ENCODE measurements at regions not wholly inside any gene's neighbourhood (a gene's known extent, or its start where the extent isn't known, plus 50 kb on each side); places are given as distances from the start of the nearest gene placed in this dataset.

GRCh38 chr1:222223010-222223409 is 324.9 kb downstream of the HHIPL2 start:
- Histone ChIP-seq H3K4me3 (ENCODE audit: low read length in 2 of 2) (no peak overlapping the region), H3K36me3 (ENCODE audit: control insufficient read depth in 2 of 2, insufficient read depth in 2 of 2, low read length in 2 of 2) (no peaks in the 10 kb centered on the region), H3K9ac (ENCODE audit: low read length in 2 of 2) (no peak overlapping the region), H3K9me3 (ENCODE audit: control insufficient read depth in 2 of 2, low read length in 2 of 2) (no peaks in the 10 kb centered on the region), H3K27me3 (ENCODE audit: control insufficient read depth in 1 of 2, insufficient read depth in 2 of 2, low read length in 2 of 2) (no peaks in the 10 kb centered on the region), H3K4me1 (ENCODE audit: control insufficient read depth, insufficient read depth, low read length) (no peaks in the 10 kb centered on the region), H3K27ac (ENCODE audit: low read length) (no peak overlapping the region)

GRCh38 chr1:222216255-222216754 is 331.6 kb downstream of the HHIPL2 start:
- no peaks in the 10 kb centered on the region for H3K27me3 ChIP-seq (ENCODE audit: control insufficient read depth in 1 of 2, insufficient read depth in 2 of 2, low read length in 2 of 2)
- no peak overlapping the region for H3K27ac ChIP-seq (ENCODE audit: low read length)
- H3K9me3 ChIP-seq (ENCODE audit: control insufficient read depth in 2 of 2, low read length in 2 of 2): no peaks in the 10 kb centered on the region
- H3K4me3 ChIP-seq (ENCODE audit: low read length in 2 of 2): no peak overlapping the region
- H3K4me1 ChIP-seq (ENCODE audit: control insufficient read depth, insufficient read depth, low read length): no peaks in the 10 kb centered on the region
- H3K9ac ChIP-seq (ENCODE audit: low read length in 2 of 2): no peak overlapping the region
- H3K36me3 ChIP-seq (ENCODE audit: control insufficient read depth in 2 of 2, insufficient read depth in 2 of 2, low read length in 2 of 2): no peaks in the 10 kb centered on the region

DNA sequence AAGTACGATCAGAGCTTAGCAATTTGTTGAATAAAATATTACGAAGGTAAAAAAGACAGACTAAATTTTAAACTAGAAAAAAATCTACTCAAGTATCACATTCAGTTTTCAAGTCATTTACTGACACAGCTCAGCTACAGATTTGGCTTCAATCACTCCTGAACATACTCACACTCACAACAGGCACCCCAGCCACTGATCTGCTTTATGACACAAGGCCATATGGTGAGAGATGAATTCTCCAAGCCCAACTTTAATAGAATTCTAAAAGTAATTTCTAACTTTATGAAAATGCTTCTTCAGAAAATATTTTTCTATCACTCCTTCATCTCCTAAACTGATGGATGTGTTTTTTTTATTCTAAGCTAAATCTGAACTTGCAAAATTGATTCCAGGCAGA is 337.1 kb downstream of the HHIPL2 start:
- Histone ChIP-seq H3K9me3 (ENCODE audit: control insufficient read depth in 2 of 2, low read length in 2 of 2) (no peaks in the 10 kb centered on the region), H3K4me1 (ENCODE audit: control insufficient read depth, insufficient read depth, low read length) (no peaks in the 10 kb centered on the region), H3K4me3 (ENCODE audit: low read length in 2 of 2) (no peak overlapping the region), H3K27me3 (ENCODE audit: control insufficient read depth in 1 of 2, insufficient read depth in 2 of 2, low read length in 2 of 2) (no peaks in the 10 kb centered on the region), H3K9ac (ENCODE audit: low read length in 2 of 2) (no peak overlapping the region), H3K36me3 (ENCODE audit: control insufficient read depth in 2 of 2, insufficient read depth in 2 of 2, low read length in 2 of 2) (no peaks in the 10 kb centered on the region), H3K27ac (ENCODE audit: low read length) (no peak overlapping the region)

DNA sequence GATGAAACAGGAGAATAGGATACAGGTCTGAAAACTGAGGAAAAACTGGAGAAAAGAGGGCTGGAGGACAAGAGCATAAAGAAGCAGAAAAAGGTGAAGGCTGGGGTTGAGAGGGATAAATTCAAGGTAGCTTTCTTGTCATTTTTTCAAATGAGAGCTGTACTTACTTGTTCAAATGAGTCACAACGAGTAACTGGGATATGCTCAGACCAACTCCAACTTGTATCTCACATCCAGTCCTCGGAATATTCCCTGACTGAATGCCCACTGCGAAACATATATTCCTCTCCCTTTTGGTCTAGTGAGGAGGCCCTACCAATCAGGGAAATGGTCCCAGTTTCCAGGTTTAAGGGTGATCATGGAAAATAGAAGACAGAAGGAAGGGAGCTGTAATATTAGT is 343.4 kb downstream of the HHIPL2 start:
- Histone ChIP-seq H3K4me1 (ENCODE audit: control insufficient read depth, insufficient read depth, low read length) (no peaks in the 10 kb centered on the region), H3K27ac (ENCODE audit: low read length) (no peak overlapping the region), H3K27me3 (ENCODE audit: control insufficient read depth in 1 of 2, insufficient read depth in 2 of 2, low read length in 2 of 2) (no peaks in the 10 kb centered on the region), H3K9ac (ENCODE audit: low read length in 2 of 2) (no peak overlapping the region), H3K36me3 (ENCODE audit: control insufficient read depth in 2 of 2, insufficient read depth in 2 of 2, low read length in 2 of 2) (no peaks in the 10 kb centered on the region), H3K4me3 (ENCODE audit: low read length in 2 of 2) (no peak overlapping the region), H3K9me3 (ENCODE audit: control insufficient read depth in 2 of 2, low read length in 2 of 2) (peaks cover 0 to 4% of the 10 kb centered on the region in 2 donors)

- Histone ChIP-seq H3K9me3 (ENCODE audit: control insufficient read depth in 2 of 2, low read length in 2 of 2) (peaks cover 0 to 4% of the 10 kb centered on the region in 2 donors), H3K36me3 (ENCODE audit: control insufficient read depth in 2 of 2, insufficient read depth in 2 of 2, low read length in 2 of 2) (no peaks in the 10 kb centered on the region), H3K4me1 (ENCODE audit: control insufficient read depth, insufficient read depth, low read length) (no peaks in the 10 kb centered on the region), H3K27me3 (ENCODE audit: control insufficient read depth in 1 of 2, insufficient read depth in 2 of 2, low read length in 2 of 2) (no peaks in the 10 kb centered on the region), H3K27ac (ENCODE audit: low read length) (no peak overlapping the region), H3K4me3 (ENCODE audit: low read length in 2 of 2) (no peak overlapping the region), H3K9ac (ENCODE audit: low read length in 2 of 2) (no peak overlapping the region)
Measured at GRCh38 chr1:222202831-222203230, 345.1 kb downstream of the HHIPL2 start.

- H3K4me1 ChIP-seq (ENCODE audit: control insufficient read depth, insufficient read depth, low read length): no peaks in the 10 kb centered on the region
- H3K9ac ChIP-seq (ENCODE audit: low read length in 2 of 2): no peak overlapping the region
- no peaks in the 10 kb centered on the region for H3K36me3 ChIP-seq (ENCODE audit: control insufficient read depth in 2 of 2, insufficient read depth in 2 of 2, low read length in 2 of 2)
- H3K27me3 ChIP-seq (ENCODE audit: control insufficient read depth in 1 of 2, insufficient read depth in 2 of 2, low read length in 2 of 2): no peaks in the 10 kb centered on the region
- H3K9me3 ChIP-seq (ENCODE audit: control insufficient read depth in 2 of 2, low read length in 2 of 2): peaks cover 0 to 4% of the 10 kb centered on the region in 2 donors
- H3K27ac ChIP-seq (ENCODE audit: low read length): no peak overlapping the region
- H3K4me3 ChIP-seq (ENCODE audit: low read length in 2 of 2): no peak overlapping the region
Measured at GRCh38 chr1:222196736-222197135, 351.2 kb downstream of the HHIPL2 start.

GRCh38 chr1:222196288-222196687 is 351.6 kb downstream of the HHIPL2 start:
- Histone ChIP-seq H3K27ac (ENCODE audit: low read length) (no peak overlapping the region), H3K4me3 (ENCODE audit: low read length in 2 of 2) (no peak overlapping the region), H3K36me3 (ENCODE audit: control insufficient read depth in 2 of 2, insufficient read depth in 2 of 2, low read length in 2 of 2) (no peaks in the 10 kb centered on the region), H3K4me1 (ENCODE audit: control insufficient read depth, insufficient read depth, low read length) (no peaks in the 10 kb centered on the region), H3K9ac (ENCODE audit: low read length in 2 of 2) (no peak overlapping the region), H3K9me3 (ENCODE audit: control insufficient read depth in 2 of 2, low read length in 2 of 2) (peaks cover 0 to 4% of the 10 kb centered on the region in 2 donors), H3K27me3 (ENCODE audit: control insufficient read depth in 1 of 2, insufficient read depth in 2 of 2, low read length in 2 of 2) (no peaks in the 10 kb centered on the region)

DNA sequence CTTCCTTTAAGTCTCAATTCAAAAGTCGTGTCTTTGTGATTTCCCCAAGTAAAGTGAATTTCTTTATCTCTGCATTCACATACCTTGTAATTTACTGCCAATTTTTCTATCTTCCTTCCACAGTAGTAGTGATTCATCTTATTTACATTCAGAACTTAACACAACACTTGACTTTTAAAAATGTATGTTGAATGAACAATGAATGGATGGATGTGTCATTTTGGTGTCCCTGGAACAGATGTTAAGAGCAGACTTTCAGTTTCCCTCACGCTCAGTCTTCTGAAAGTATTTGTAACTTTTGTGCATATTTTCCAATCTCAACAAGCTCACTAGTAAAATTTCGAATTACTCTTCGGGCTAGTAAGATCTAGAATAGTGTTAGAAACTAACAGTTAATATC is 352.0 kb downstream of the HHIPL2 start:
- no peaks in the 10 kb centered on the region for H3K4me1 ChIP-seq (ENCODE audit: control insufficient read depth, insufficient read depth, low read length)
- H3K27ac ChIP-seq (ENCODE audit: low read length): no peak overlapping the region
- peaks cover 0 to under 1% of the 10 kb centered on the region in 2 donors for H3K9me3 ChIP-seq (ENCODE audit: control insufficient read depth in 2 of 2, low read length in 2 of 2)
- H3K36me3 ChIP-seq (ENCODE audit: control insufficient read depth in 2 of 2, insufficient read depth in 2 of 2, low read length in 2 of 2): no peaks in the 10 kb centered on the region
- no peak overlapping the region for H3K9ac ChIP-seq (ENCODE audit: low read length in 2 of 2)
- no peaks in the 10 kb centered on the region for H3K27me3 ChIP-seq (ENCODE audit: control insufficient read depth in 1 of 2, insufficient read depth in 2 of 2, low read length in 2 of 2)
- H3K4me3 ChIP-seq (ENCODE audit: low read length in 2 of 2): no peak overlapping the region

DNA sequence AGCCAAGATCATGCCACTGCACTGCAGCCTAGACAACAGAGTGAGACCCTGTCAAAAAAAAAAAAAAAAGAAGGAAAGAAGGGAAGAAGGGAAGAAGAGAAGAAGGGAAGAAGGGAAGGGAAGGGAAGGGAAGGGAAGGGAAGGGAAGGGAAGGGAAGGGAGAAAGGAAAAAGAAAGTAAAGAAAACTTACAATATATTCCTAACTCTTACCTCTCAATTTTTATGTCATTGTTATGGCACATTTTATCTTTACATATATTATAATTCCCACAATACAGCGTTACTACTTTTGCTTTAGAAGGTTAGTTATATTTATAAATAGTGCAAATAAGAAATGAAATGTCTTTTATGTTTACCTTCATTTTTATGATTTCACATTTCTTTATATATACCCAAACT is 358.7 kb downstream of the HHIPL2 start:
- Histone ChIP-seq H3K27ac (ENCODE audit: low read length) (no peak overlapping the region), H3K9me3 (ENCODE audit: control insufficient read depth in 2 of 2, low read length in 2 of 2) (no peaks in the 10 kb centered on the region), H3K4me3 (ENCODE audit: low read length in 2 of 2) (no peak overlapping the region), H3K36me3 (ENCODE audit: control insufficient read depth in 2 of 2, insufficient read depth in 2 of 2, low read length in 2 of 2) (no peaks in the 10 kb centered on the region), H3K4me1 (ENCODE audit: control insufficient read depth, insufficient read depth, low read length) (no peaks in the 10 kb centered on the region), H3K9ac (ENCODE audit: low read length in 2 of 2) (no peak overlapping the region), H3K27me3 (ENCODE audit: control insufficient read depth in 1 of 2, insufficient read depth in 2 of 2, low read length in 2 of 2) (no peaks in the 10 kb centered on the region)

GRCh38 chr1:222187566-222188332 is 360.2 kb downstream of the HHIPL2 start:
- no peak overlapping the region for H3K4me3 ChIP-seq (ENCODE audit: low read length in 2 of 2)
- no peaks in the 10 kb centered on the region for H3K27me3 ChIP-seq (ENCODE audit: control insufficient read depth in 1 of 2, insufficient read depth in 2 of 2, low read length in 2 of 2)
- H3K27ac ChIP-seq (ENCODE audit: low read length): no peak overlapping the region
- no peaks in the 10 kb centered on the region for H3K36me3 ChIP-seq (ENCODE audit: control insufficient read depth in 2 of 2, insufficient read depth in 2 of 2, low read length in 2 of 2)
- H3K9ac ChIP-seq (ENCODE audit: low read length in 2 of 2): no peak overlapping the region
- no peaks in the 10 kb centered on the region for H3K4me1 ChIP-seq (ENCODE audit: control insufficient read depth, insufficient read depth, low read length)
- no peaks in the 10 kb centered on the region for H3K9me3 ChIP-seq (ENCODE audit: control insufficient read depth in 2 of 2, low read length in 2 of 2)

DNA sequence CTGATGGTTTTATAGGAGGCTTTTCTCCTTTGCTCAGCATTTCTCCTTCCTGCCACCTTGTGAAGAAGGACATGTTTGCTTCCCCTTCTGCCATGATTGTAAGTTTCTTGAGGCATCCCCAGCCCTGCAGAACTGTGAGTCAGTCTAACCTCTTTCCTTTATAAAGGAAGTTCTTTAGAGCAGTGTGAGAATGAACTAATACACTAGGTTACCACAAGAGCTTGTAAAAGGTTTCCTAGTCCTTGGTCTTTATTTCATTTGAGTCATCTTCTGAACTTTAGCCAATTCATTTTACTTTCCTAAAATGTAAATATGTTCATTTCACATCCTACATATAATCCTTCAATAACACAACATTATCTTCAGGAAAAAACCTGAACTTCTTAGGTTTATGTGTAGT is 365.3 kb downstream of the HHIPL2 start:
- no peaks in the 10 kb centered on the region for H3K4me1 ChIP-seq (ENCODE audit: control insufficient read depth, insufficient read depth, low read length)
- no peaks in the 10 kb centered on the region for H3K9me3 ChIP-seq (ENCODE audit: control insufficient read depth in 2 of 2, low read length in 2 of 2)
- no peaks in the 10 kb centered on the region for H3K27me3 ChIP-seq (ENCODE audit: control insufficient read depth in 1 of 2, insufficient read depth in 2 of 2, low read length in 2 of 2)
- H3K36me3 ChIP-seq (ENCODE audit: control insufficient read depth in 2 of 2, insufficient read depth in 2 of 2, low read length in 2 of 2): no peaks in the 10 kb centered on the region
- no peak overlapping the region for H3K27ac ChIP-seq (ENCODE audit: low read length)
- H3K9ac ChIP-seq (ENCODE audit: low read length in 2 of 2): no peak overlapping the region
- no peak overlapping the region for H3K4me3 ChIP-seq (ENCODE audit: low read length in 2 of 2)

Measured in stomach smooth muscle (tissue), 2 donors.